SKM-1 (cell line): ENCODE measurements at regions not wholly inside any gene's neighbourhood (a gene's known extent, or its start where the extent isn't known, plus 50 kb on each side); places are given as distances from the start of the nearest gene placed in this dataset.
A peak's percentile ranks its signal among the peaks of the same experiment; 100 is the strongest.
"Not testable (repeated sequence)": the region's sequence is repeated elsewhere in the genome, so short reads cannot be mapped to it uniquely, and the experiment has no call there.

Experiments used
- DNase-seq: peaks from one replicate; lab custom pipeline; 2025; ENCODE audit not compliant: unreplicated experiment; lab: John Stamatoyannopoulos, UW

- DNase-seq = no peak
Observed at GRCh38 chr21:14058566-14058965, 152.2 kb downstream of the LIPI start.

GRCh38 chr21:14057841-14058481 is 152.8 kb downstream of the LIPI start:
- DNase-seq = not testable (repeated sequence)

- DNase-seq = no peak
Observed at GRCh38 chr21:14057313-14057712, 153.4 kb downstream of the LIPI start.

- DNase-seq = no peak
Observed at GRCh38 chr21:14056771-14057191, 154.0 kb downstream of the LIPI start.

- not testable (repeated sequence) for DNase-seq
Observed at GRCh38 chr21:14055746-14056515, 154.8 kb downstream of the LIPI start.

- DNase-seq = no peak
Observed at GRCh38 chr21:14054682-14055081, 156.1 kb downstream of the LIPI start.

DNA sequence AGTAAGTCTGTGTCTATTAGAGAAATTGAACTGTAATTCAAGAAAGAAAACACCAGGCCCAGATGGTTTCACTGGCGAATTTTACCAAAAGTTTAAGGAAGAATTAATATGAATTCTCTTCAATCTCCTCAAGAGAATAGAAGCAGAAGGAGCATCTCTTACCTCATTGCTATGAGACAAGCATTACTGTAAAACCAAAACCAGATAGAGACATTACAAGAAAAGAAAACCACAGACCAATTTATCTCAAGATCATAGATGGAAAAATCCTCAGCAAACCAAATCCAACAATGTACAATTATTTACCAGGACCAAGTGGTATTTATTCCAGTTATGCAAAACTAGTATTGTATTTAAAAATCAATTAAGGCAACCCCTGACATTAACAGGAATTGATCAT is 160.6 kb downstream of the LIPI start:
- DNase-seq = no peak

DNA sequence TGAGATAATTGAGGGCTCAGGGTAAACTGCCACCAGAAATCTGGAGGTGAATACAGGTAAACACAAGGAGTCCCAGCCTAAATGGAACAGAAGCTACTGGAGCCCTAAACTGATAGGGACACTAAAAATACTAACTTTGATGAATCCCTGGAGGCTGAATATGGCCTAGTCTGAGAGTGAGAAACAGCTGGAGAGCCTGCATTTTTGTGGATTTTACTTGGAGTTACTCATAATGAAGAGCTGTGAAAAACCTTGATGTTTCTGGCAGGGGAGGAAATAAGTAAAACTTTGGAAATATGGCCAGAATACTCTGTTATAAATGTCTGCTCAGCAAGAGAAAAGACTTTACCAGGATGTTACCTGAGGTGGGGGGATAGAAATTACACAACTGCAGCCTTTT is 164.4 kb downstream of the LIPI start:
- DNase-seq = no peak

GRCh38 chr21:14040386-14040785 is 170.4 kb downstream of the LIPI start:
- no peak for DNase-seq

- DNase-seq = not testable (repeated sequence)
Observed at GRCh38 chr21:14028619-14029018, 182.1 kb downstream of the LIPI start.

DNA sequence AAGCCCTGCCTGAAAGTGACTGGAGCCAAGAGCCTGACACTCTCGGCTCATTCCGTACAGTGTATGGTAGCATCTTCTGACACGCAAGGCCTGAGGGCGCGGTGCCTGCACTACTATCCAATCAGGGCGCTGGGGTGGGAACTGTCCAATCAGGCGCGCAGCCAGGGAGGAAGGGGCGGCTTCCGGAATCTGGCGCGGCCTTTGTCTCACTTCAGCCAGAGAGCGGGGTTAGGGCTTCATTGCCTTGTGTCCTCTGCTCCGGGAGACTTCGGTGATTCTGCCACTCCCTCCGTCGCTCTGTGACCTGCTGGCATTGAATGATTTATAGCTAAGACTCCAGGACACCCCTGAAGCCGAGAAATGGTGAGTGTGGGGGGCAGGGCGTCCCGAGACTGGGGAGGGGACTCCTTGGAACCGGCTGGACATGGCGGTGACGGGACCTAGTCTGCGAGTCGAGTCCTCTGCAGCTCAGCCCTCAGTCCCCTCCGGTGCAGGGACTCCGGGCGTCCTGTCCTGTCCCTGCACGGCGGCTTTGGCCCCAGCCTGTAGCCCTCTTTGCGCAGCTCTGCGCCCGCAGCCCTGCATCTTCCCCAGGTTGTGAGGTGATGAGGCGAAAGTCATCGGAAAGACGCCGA is 183.4 kb downstream of the LIPI start:
- peak; percentile 70 for DNase-seq

GRCh38 chr21:14020108-14020507 is 190.6 kb downstream of the LIPI start:
- not testable (repeated sequence) for DNase-seq

DNA sequence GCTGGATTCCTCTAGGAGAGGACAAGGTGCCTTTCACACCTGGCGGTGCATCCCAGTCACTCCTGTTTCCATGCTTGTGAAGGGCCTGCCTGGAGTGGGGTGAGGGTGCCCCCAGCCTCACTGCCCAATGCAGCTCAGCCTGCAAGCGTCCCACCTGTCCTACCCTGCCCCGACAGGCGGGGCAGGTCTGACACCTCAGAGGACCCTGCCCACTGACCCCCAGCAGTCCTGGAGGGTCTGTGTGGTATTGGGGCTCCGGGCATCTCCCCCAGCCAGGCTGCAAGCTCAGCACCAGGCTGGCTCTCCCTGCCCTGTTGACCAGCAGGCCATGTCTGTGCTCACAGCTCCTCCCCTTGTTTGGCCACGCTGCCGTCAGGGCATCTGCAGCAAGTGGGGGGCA is 194.9 kb downstream of the LIPI start:
- DNase-seq = not testable (repeated sequence)

DNA sequence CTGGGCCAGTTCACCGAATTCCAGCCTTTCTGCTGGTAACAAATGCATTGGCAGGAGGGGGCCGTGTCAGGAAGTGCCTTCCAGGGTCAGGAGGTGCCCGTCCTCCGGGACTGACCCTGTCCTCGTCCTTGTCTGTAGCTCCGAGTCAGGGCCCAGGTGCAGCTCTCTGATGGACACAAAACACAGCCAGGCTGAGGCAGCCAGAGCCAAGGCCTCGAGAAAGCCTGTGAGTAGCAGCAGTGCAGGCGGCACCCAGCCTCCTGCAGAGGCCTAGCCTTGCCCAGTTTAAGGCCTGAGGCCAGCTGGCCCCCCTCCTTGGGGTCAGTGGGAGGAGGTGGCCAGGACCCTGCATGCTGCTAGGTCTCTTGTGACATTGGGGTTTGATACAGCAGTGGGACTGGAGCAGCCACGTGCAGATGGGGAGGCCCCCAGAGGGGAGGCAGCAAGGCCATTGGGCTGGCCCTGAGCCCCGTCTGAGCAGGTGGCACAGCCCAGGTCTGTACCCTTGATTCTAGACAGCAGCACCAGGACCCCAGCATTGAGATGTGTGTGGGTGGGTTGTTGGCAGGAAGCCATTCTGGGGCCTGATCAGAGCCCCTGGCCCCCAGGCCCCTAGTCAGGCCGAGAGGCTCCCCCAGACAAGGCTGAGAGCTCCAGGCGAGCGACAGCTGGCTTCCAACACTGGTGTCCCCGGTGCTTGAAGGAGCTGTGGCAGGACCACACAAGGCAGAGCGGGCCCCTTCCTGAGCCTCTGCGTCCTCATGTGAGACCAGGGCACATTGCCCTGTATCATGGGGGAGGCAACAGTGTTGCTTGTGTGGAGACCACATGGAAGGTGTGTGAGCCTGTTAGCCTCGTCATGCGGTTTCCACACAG is 196.9 kb downstream of the LIPI start:
- DNase-seq = not testable (repeated sequence)

- no peak for DNase-seq
Observed at GRCh38 chr21:14013056-14013603, 197.6 kb downstream of the LIPI start.

- no peak for DNase-seq
Observed at GRCh38 chr21:14012409-14012808, 198.3 kb downstream of the LIPI start.

DNA sequence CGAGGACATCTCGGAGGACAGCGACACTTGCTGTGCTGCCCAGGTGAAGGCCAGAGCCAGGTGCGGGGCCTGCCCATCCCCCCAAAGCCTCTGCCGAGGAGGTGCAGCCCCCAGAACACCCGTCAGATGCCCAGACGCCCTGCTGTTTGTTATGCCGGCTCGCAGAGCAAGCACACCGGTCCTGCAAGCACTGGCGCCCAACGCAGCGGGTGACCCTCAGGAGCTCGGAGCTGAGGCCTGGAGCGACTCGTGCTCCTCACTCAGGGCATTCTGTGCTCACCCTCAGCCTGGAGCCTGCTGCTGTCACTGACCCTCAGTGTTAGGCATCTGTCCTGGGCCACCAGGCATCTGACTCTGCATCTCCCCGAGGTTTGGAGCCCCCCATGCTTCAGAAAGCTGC is 199.0 kb downstream of the LIPI start:
- DNase-seq = not testable (repeated sequence)

DNA sequence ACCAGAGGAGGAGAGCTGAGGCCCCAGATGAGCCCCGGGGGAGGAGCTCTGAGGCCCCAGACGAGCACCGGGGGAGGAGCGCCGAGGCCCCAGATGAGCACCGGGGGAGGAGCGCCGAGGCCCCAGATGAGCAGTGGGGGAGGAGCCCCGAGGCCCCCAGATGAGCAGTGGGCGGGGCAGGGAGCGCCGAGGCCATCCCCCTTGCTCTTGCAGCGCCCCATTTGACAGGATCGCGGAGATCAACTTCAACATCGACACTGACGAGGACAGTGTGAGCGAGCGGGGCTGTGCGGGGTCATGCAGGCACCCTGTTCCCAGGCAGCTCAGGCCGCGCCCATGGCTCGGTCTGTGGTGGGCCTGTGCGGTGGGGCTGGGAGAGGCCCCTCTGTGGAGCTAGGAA is 199.6 kb downstream of the LIPI start:
- not testable (repeated sequence) for DNase-seq

- no peak for DNase-seq
Observed at GRCh38 chr21:14010729-14011128, 200.0 kb downstream of the LIPI start.

DNA sequence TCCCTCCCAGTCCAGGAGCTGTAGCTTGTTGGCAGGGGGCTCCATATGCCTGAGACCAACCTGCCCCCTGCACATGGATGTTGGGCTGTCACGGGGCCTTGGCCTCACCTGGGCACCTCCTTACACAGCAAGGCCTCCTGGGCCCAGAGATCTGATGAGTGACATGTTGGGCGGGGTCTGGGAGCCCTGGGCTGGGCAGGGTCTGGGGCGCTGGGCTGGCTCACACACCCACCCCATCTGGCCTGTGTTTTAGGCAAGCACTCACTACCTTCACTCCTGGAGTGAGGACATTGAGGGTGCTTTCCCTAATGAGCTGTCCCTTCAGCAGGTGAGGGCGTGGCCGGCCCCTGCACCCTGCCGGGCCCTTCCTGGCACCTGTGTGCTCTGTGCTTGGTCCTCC is 200.8 kb downstream of the LIPI start:
- DNase-seq = not testable (repeated sequence)
